K562 (cell line): ENCODE measurements at regions not wholly inside any gene's neighbourhood (a gene's known extent, or its start where the extent isn't known, plus 50 kb on each side); places are given as distances from the start of the nearest gene placed in this dataset.

Source experiments
- ATAC-seq: fragments of 200-7000 bp; cut with Tn5 transposase; 3 replicates; pipeline ENCODE4 v1.9.1; 2020; ENCODE audit warnings: moderate library complexity
- BruUV-seq: library from RNA; stranded (reverse); fragments of 400-500 nt; replicated peaks from 2 replicates; lab custom pipeline; 2021; lab: Mats Ljungman, UMichigan
- CTCF ChIA-PET: fragments of 300-600 bp; formaldehyde crosslinking; extraction: SDS; loops from one replicate; lab custom pipeline; 2021; ENCODE audit warnings: low intra/inter-chr PET ratio; lab: Yijun Ruan, JAX
- POLR2A ChIA-PET: fragments of 300-600, 350-650 bp; sonication (Branson Sonifier 250); formaldehyde crosslinking; extraction: SDS; loops from one replicate; lab custom pipeline; 2021; ENCODE audit warnings: antibody characterized with exemption, inconsistent platforms; lab: Yijun Ruan, JAX
- DNase-seq, 4 experiments: peaks; one replicate each; pipeline versions ENCODE4 v3.0.0 to v3.0.0-alpha.2; 2011 to 2018; ENCODE audit warnings: low spot score in 3 of 4, mixed read lengths in 3 of 4; ENCODE audit errors: extremely low read depth in 1 of 4
- FAIRE-seq: peaks from 2 replicates; lab custom pipeline; 2011; peaks lifted over from hg19 to GRCh38; lab: Jason Lieb, UNC
- H2AFZ ChIP-seq: 2 replicates; pipeline ENCODE4 v1.6.0; 2011; ENCODE audit warnings: low read depth, low read length, control low read depth, inconsistent platforms
- H3K27ac ChIP-seq: fragments of 200-600 bp; 3 replicates; pipeline ENCODE4 v1.8.0; 2011; ENCODE audit warnings: low read depth, mild to moderate bottlenecking, control low read depth, inconsistent platforms, low read length, moderate library complexity, mixed read lengths; ENCODE audit errors: extremely low read depth
- H3K27me3 ChIP-seq, 2 experiments: fragments of 300-600 bp in 1 of 2; 2 replicates in 1 of 2; 3 replicates in 1 of 2; pipeline versions ENCODE4 v1.6.0 to v1.8.0; 2011; ENCODE audit warnings: inconsistent platforms in 2 of 2, low read length in 2 of 2, mild to moderate bottlenecking in 1 of 2, mixed read lengths in 1 of 2, moderate library complexity in 1 of 2; ENCODE audit not compliant: control insufficient read depth in 2 of 2, insufficient read depth in 2 of 2
- H3K36me3 ChIP-seq: fragments of 300-600 bp; 3 replicates; pipeline ENCODE4 v1.8.0; 2011; ENCODE audit warnings: mild to moderate bottlenecking, low read length, inconsistent platforms; ENCODE audit not compliant: control insufficient read depth, insufficient read depth
- H3K4me1 ChIP-seq, 2 experiments: fragments of 200-600 bp in 1 of 2; replicated peaks in 1 of 2; 2 replicates in 1 of 2; 3 replicates in 1 of 2; pipeline versions ENCODE4 v1.5.1 to v1.8.0; 2011; ENCODE audit warnings: inconsistent platforms in 2 of 2, low read length in 2 of 2, mild to moderate bottlenecking in 1 of 2, mixed read lengths in 1 of 2, moderate library complexity in 1 of 2; ENCODE audit not compliant: control insufficient read depth in 2 of 2, insufficient read depth in 2 of 2
- H3K4me2 ChIP-seq: 2 replicates; pipeline ENCODE4 v1.6.1; 2011; ENCODE audit warnings: low read length, control low read depth, inconsistent platforms, mixed read lengths; ENCODE audit not compliant: insufficient read depth
- H3K4me3 ChIP-seq: fragments of 200-600 bp; sonication (generic), shearing (Covaris generic); 2 replicates; pipeline ENCODE4 v1.5.1; 2016; ENCODE audit warnings: control low read depth, inconsistent platforms
- H3K79me2 ChIP-seq: fragments of 200-600 bp; 3 replicates; pipeline ENCODE4 v1.8.0; 2011; ENCODE audit warnings: low read length, inconsistent platforms; ENCODE audit not compliant: control insufficient read depth, insufficient read depth
- H3K9ac ChIP-seq, 2 experiments: 2 replicates each; pipeline versions ENCODE4 v1.6.0 to v1.6.1; 2011; ENCODE audit warnings: low read depth in 2 of 2, low read length in 2 of 2, control low read depth in 1 of 2, inconsistent platforms in 1 of 2, mild to moderate bottlenecking in 1 of 2, mixed read lengths in 1 of 2; ENCODE audit not compliant: insufficient read depth in 1 of 2
- H3K9me1 ChIP-seq: one replicate; pipeline ENCODE4 v1.6.0; 2011; ENCODE audit warnings: inconsistent platforms, mild to moderate bottlenecking, low read length, moderate library complexity; ENCODE audit not compliant: control insufficient read depth, insufficient read depth
- H3K9me3 ChIP-seq: replicated peaks from 2 replicates; pipeline ENCODE4 v1.5.1; 2011; ENCODE audit warnings: low read depth, low read length, inconsistent platforms; ENCODE audit not compliant: control insufficient read depth, insufficient read depth
- H4K20me1 ChIP-seq: replicated peaks from 2 replicates; pipeline ENCODE4 v1.6.1; 2011; ENCODE audit warnings: low read length, inconsistent platforms, mixed read lengths; ENCODE audit not compliant: control insufficient read depth, insufficient read depth
- E2F3 ChIP-seq: fragments of 250-450 bp; sonication (Bioruptor Pico); IDR thresholded peaks from 2 replicates; pipeline ENCODE4 v1.4.0; 2020; ENCODE audit warnings: mild to moderate bottlenecking
- ETV1 ChIP-seq: fragments of 450-650 bp; conservative IDR thresholded peaks from 2 replicates; pipeline ENCODE4 v1.6.1; 2016; ENCODE audit warnings: missing genetic modification characterization, control low read depth, low read depth, missing compliant biosample characterization
- FOXA3 ChIP-seq, 2 experiments: fragments of 450-650 bp in 1 of 2; sonication (generic) in 1 of 2; formaldehyde crosslinking; IDR thresholded peaks in 1 of 2; conservative IDR thresholded peaks in 1 of 2; 2 replicates each; pipeline versions ENCODE4 v1.4.0 to v1.8.0; 2020 to 2022; ENCODE audit warnings: mild to moderate bottlenecking in 2 of 2, missing genetic modification reagents in 1 of 2
- HBP1 ChIP-seq: fragments of 450-650 bp; formaldehyde crosslinking; IDR thresholded peaks from 2 replicates; pipeline ENCODE4 v1.4.0; 2022; ENCODE audit warnings: missing genetic modification characterization
- NR4A1 ChIP-seq, 2 experiments: fragments of 250-450 bp in 1 of 2; fragments of 450-650 bp in 1 of 2; sonication (Bioruptor Pico) in 1 of 2; IDR thresholded peaks; 2 replicates each; pipeline versions ENCODE4 v1.4.0 to v1.6.1; 2016 to 2020; ENCODE audit warnings: mild to moderate bottlenecking in 2 of 2, missing compliant biosample characterization in 1 of 2, missing genetic modification characterization in 1 of 2, moderate library complexity in 1 of 2
- XRCC3 ChIP-seq: fragments of 450-650 bp; IDR thresholded peaks from 2 replicates; pipeline ENCODE4 v1.6.1; 2017; ENCODE audit warnings: mild to moderate bottlenecking, moderate library complexity
- ZBTB40 ChIP-seq, 2 experiments: fragments of 450-650 bp in 1 of 2; sonication (generic) in 1 of 2; formaldehyde crosslinking in 1 of 2; IDR thresholded peaks; 2 replicates each; pipeline versions ENCODE4 v1.7.1 to v1.9.0; 2016 to 2022; ENCODE audit warnings: inconsistent platforms in 1 of 2, mild to moderate bottlenecking in 1 of 2, missing genetic modification reagents in 1 of 2
- ZBTB9 ChIP-seq: fragments of 450-650 bp; formaldehyde crosslinking; IDR thresholded peaks from 2 replicates; pipeline ENCODE4 v1.4.0; 2020; ENCODE audit warnings: mild to moderate bottlenecking, moderate library complexity
- ZZZ3 ChIP-seq: fragments of 450-650 bp; IDR thresholded peaks from 2 replicates; pipeline ENCODE4 v1.6.1; 2016; ENCODE audit warnings: antibody characterized with exemption, mild to moderate bottlenecking, moderate library complexity
- WGBS: fragments of 100-300 bp; shearing (Covaris generic); methylation state at CpG from one replicate; pipeline ENCODE4 v1.1.6; 2016; ENCODE audit warnings: low coverage, mixed read lengths; ENCODE audit not compliant: insufficient coverage; ENCODE audit errors: missing lambda C conversion rate; 5-methylcytosine and 5-hydroxymethylcytosine counted together
- in situ Hi-C: fragments of 300-500 bp; cut with MboI; formaldehyde crosslinking; loops from 4 replicates; pipeline ENCODE4 v1.15.0; 2018; ENCODE audit warnings: inconsistent platforms, mixed read lengths
- intact Hi-C: fragments of 100-400 bp; cut with micrococcal nuclease; formaldehyde crosslinking; loops from 2 replicates; pipeline ENCODE4 v1.14.2; 2022

- Histone ChIP-seq H3K9me3 (no peaks in the 10 kb centered on the region), H3K4me1 (no peaks in the 10 kb centered on the region), H3K79me2 (no peaks in the 10 kb centered on the region), H3K9ac (no peak overlapping the region), H2AFZ (no peak overlapping the region), H3K4me3 (no peak overlapping the region), H3K27me3 (no peaks in the 10 kb centered on the region), H3K27ac (no peak overlapping the region), H4K20me1 (no peaks in the 10 kb centered on the region), H3K36me3 (no peaks in the 10 kb centered on the region), H3K4me2 (no peak overlapping the region), H3K9me1 (no peaks in the 10 kb centered on the region)
- no peak for FAIRE-seq
- ATAC-seq = no peak
- intact Hi-C loops (no loop called here), in situ Hi-C loops (no loop called here)
- no peak for DNase-seq
- WGBS = 0% methylated on average over 2 of the region's 2 CpGs
- CTCF ChIA-PET = no interaction called here
- no TSS peak for BruUV-seq
- POLR2A ChIA-PET = no interaction called here
- no peak for TF ChIP-seq ZZZ3
- TF ChIP-seq XRCC3 = no peak
- TF ChIP-seq NR4A1 (CRISPR knock-in tag; IDR thresholded peaks at IDR 0.05) = no peak
- no peak for TF ChIP-seq NR4A1 (tag; IDR thresholded peaks at IDR 0.05)
- TF ChIP-seq HBP1 (CRISPR knock-in tag) = no peak
- no peak for TF ChIP-seq ETV1
- TF ChIP-seq FOXA3 (CRISPR knock-in tag; conservative IDR thresholded peaks at IDR 0.05 in 1 of 2, IDR thresholded peaks at IDR 0.05 in 1 of 2) = no peak
- TF ChIP-seq ZBTB9 = no peak
- TF ChIP-seq ZBTB40 (IDR thresholded peaks at IDR 0.05) = no peak
- TF ChIP-seq ZBTB40 (CRISPR knock-in tag; IDR thresholded peaks at IDR 0.05) = no peak
- no peak for TF ChIP-seq E2F3
These were observed 280.4 kb upstream of the COL3A1 start for GRCh38 chr2:188693771-188694170.
